PFSK-1 (cell line): ENCODE measurements at regions not wholly inside any gene's neighbourhood (a gene's known extent, or its start where the extent isn't known, plus 50 kb on each side); places are given as distances from the start of the nearest gene placed in this dataset.

Source experiments
- POLR2AphosphoS5 ChIP-seq: IDR thresholded peaks from 2 replicates; pipeline ENCODE4 v1.6.1; 2012; ENCODE audit warnings: low read depth, mild to moderate bottlenecking, control low read depth, low read length, moderate library complexity
- TAF1 ChIP-seq: IDR thresholded peaks from 2 replicates; pipeline ENCODE4 v1.6.1; 2012; ENCODE audit warnings: low read length, control low read depth, borderline replicate concordance; ENCODE audit not compliant: insufficient read depth
- TF ChIP-seq, protein P1 (sequence below), 2 experiments: IDR thresholded peaks; 2 replicates each; pipeline versions ENCODE4 v1.6.1 to v1.8.0; 2011 to 2012; ENCODE audit warnings: low read depth in 2 of 2, low read length in 2 of 2, control low read depth in 1 of 2, inconsistent platforms in 1 of 2, mild to moderate bottlenecking in 1 of 2, moderate library complexity in 1 of 2; ENCODE audit not compliant: insufficient read depth in 1 of 2

DNA sequence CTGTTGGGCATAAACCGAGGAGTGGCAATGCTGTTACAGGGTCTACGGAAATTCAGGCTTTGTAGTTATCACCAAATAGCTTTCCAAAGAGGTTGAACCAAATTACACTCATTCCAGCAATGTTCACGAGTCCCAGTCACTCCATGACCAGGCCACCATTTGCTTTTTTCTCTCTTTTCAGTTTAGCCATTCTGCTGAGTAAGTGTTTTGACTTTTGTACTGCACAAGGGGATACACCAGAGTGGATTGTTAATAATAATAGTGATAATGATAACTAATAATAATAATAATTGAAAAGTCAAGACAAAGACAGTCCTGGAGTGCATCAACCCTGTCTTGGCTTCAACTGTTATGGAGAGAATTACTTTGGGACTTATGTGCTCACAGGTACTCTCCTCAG, 343.5 kb downstream of the AACS start:
- TF ChIP-seq POLR2AphosphoS5 (no peak), TAF1 (no peak)
- TF ChIP-seq, protein P1, sequence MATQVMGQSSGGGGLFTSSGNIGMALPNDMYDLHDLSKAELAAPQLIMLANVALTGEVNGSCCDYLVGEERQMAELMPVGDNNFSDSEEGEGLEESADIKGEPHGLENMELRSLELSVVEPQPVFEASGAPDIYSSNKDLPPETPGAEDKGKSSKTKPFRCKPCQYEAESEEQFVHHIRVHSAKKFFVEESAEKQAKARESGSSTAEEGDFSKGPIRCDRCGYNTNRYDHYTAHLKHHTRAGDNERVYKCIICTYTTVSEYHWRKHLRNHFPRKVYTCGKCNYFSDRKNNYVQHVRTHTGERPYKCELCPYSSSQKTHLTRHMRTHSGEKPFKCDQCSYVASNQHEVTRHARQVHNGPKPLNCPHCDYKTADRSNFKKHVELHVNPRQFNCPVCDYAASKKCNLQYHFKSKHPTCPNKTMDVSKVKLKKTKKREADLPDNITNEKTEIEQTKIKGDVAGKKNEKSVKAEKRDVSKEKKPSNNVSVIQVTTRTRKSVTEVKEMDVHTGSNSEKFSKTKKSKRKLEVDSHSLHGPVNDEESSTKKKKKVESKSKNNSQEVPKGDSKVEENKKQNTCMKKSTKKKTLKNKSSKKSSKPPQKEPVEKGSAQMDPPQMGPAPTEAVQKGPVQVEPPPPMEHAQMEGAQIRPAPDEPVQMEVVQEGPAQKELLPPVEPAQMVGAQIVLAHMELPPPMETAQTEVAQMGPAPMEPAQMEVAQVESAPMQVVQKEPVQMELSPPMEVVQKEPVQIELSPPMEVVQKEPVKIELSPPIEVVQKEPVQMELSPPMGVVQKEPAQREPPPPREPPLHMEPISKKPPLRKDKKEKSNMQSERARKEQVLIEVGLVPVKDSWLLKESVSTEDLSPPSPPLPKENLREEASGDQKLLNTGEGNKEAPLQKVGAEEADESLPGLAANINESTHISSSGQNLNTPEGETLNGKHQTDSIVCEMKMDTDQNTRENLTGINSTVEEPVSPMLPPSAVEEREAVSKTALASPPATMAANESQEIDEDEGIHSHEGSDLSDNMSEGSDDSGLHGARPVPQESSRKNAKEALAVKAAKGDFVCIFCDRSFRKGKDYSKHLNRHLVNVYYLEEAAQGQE (IDR thresholded peaks at IDR 0.05; ENCODE audit: insufficient read depth in 1 of 2, low read depth in 2 of 2, low read length in 2 of 2), result no peak
